ENCODE measurements at regions not wholly inside any gene's neighbourhood (a gene's known extent, or its start where the extent isn't known, plus 50 kb on each side); places are given as distances from the start of the nearest gene placed in this dataset.

GRCh38 chr9:107713470-107713869, 223.9 kb upstream of the KLF4 start:
- TF ChIP-seq CTCF (IDR thresholded peaks at IDR 0.05; ENCODE audit: borderline replicate concordance, insufficient read depth, low read depth, low read length): no peak
- H3K4me3 ChIP-seq (ENCODE audit: low read depth, low read length): no peak overlapping the region

GRCh38 chr9:107712390-107712789, 222.8 kb upstream of the KLF4 start:
- no peak for TF ChIP-seq CTCF (IDR thresholded peaks at IDR 0.05; ENCODE audit: borderline replicate concordance, insufficient read depth, low read depth, low read length)
- H3K4me3 ChIP-seq (ENCODE audit: low read depth, low read length): no peak overlapping the region

DNA sequence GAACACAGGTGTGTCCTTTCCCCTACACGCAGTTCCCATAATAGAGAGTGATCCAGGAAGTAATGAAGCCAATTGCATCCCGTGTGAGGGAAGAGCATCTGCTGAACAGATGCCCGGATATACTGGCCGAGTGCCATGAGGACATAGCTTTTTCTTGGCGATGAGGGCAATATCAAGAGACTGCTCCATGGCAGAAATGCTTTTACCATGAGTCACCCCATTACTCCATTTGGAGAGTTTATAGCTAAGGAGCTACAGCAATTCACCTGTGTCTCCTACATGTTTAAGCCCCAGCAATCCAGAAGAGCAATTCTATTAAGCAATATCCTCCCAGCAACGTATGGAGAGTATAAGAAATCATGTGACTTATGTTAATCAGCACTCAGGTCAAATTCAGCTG, 222.0 kb upstream of the KLF4 start:
- no peak for TF ChIP-seq CTCF (IDR thresholded peaks at IDR 0.05; ENCODE audit: borderline replicate concordance, insufficient read depth, low read depth, low read length)
- H3K4me3 ChIP-seq (ENCODE audit: low read depth, low read length): no peak overlapping the region

DNA sequence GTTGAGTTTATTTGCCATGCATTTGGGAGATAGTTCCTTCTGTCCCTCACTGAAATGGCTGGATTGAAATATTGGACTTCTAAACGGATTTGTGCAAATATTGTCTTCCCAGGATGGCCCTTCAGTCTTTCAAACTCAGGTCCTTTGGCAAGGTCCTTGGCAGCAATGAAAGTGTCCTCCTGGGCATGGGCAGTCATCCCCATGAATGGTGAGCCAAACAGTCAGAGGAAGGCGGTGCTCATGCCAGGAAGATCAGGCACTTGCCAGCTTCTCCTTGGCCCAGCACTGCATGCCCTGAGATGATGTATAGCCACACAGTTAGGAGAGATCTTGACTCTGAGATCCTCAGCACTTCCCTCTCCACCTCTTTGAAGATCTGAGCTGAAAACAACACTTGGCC, 221.4 kb upstream of the KLF4 start:
- H3K4me3 ChIP-seq (ENCODE audit: low read depth, low read length): no peak overlapping the region
- no peak for TF ChIP-seq CTCF (IDR thresholded peaks at IDR 0.05; ENCODE audit: borderline replicate concordance, insufficient read depth, low read depth, low read length)

DNA sequence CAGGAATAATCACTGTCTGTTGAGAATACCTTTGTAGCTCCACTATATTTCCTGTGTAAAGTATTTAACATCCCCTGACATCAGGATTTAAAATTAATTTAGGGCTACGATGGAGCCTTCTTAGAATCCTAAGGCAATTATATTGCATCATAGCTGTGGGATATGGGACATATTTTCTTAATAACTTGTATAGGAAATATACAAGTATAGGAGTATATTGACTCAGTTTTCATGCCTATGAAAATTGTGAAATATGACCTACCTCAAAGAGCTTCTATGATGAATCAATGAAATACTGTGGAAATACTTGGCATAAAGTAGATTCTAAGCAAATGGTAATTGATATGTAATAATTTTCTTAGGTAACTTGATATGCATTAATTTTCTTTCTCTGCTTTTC, 221.0 kb upstream of the KLF4 start:
- H3K4me3 ChIP-seq (ENCODE audit: low read depth, low read length): no peak overlapping the region
- TF ChIP-seq CTCF (IDR thresholded peaks at IDR 0.05; ENCODE audit: borderline replicate concordance, insufficient read depth, low read depth, low read length): no peak

DNA sequence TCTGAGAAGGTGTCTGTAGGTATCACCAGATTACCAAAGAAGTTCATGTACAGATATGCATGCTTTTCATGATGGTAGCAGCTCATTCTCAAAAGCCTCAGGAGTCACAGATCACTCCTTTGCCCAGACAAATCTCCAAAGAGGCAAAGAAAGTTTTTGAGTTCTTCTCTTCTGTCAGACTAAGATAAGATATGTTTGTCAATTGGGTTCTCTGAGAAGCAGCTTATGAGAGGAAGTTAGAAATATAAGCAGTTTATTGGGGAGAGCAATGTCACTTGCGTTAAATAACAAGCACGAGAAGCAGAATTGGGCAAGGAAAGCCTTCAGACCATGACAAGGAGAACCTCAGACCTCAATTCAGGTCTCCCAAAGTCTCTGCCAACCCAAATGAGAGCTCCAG, 219.2 kb upstream of the KLF4 start:
- no peak overlapping the region for H3K4me3 ChIP-seq (ENCODE audit: low read depth, low read length)
- TF ChIP-seq CTCF (IDR thresholded peaks at IDR 0.05; ENCODE audit: borderline replicate concordance, insufficient read depth, low read depth, low read length): no peak

GRCh38 chr9:107707915-107708441, 218.4 kb upstream of the KLF4 start:
- H3K4me3 ChIP-seq (ENCODE audit: low read depth, low read length): no peak overlapping the region
- no peak for TF ChIP-seq CTCF (IDR thresholded peaks at IDR 0.05; ENCODE audit: borderline replicate concordance, insufficient read depth, low read depth, low read length)

Measured in GM12875 (cell line).